GM12874 (cell line): ENCODE measurements at regions not wholly inside any gene's neighbourhood (a gene's known extent, or its start where the extent isn't known, plus 50 kb on each side); places are given as distances from the start of the nearest gene placed in this dataset.

Experiments used
- TF ChIP-seq, protein P1 (sequence below): IDR thresholded peaks from 2 replicates; pipeline ENCODE4 v1.5.1; 2011; ENCODE audit warnings: low read depth, mild to moderate bottlenecking, control low read depth, low read length, moderate library complexity; ENCODE audit not compliant: insufficient read depth

DNA sequence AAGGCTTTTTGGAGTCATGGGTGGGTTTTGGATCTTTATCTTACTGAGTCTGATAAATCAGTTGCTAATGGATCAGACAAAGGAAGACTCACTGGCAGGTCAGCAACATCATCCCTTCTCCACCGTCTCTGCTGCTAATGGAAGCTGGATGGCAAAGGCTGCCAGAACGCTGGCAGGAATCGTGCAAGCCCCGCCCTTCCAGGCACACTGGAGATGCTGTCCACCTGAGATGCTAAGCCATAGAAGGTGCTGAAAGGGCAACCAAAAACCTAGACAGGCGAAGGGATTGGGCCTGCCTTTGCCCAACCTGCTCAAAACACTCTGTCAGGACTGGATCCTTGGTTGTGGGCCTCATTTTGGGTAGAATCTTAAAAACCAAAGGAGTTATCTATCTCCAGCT, 139.5 kb upstream of the FSTL4 start:
- TF ChIP-seq, protein P1, sequence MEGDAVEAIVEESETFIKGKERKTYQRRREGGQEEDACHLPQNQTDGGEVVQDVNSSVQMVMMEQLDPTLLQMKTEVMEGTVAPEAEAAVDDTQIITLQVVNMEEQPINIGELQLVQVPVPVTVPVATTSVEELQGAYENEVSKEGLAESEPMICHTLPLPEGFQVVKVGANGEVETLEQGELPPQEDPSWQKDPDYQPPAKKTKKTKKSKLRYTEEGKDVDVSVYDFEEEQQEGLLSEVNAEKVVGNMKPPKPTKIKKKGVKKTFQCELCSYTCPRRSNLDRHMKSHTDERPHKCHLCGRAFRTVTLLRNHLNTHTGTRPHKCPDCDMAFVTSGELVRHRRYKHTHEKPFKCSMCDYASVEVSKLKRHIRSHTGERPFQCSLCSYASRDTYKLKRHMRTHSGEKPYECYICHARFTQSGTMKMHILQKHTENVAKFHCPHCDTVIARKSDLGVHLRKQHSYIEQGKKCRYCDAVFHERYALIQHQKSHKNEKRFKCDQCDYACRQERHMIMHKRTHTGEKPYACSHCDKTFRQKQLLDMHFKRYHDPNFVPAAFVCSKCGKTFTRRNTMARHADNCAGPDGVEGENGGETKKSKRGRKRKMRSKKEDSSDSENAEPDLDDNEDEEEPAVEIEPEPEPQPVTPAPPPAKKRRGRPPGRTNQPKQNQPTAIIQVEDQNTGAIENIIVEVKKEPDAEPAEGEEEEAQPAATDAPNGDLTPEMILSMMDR = no peak

DNA sequence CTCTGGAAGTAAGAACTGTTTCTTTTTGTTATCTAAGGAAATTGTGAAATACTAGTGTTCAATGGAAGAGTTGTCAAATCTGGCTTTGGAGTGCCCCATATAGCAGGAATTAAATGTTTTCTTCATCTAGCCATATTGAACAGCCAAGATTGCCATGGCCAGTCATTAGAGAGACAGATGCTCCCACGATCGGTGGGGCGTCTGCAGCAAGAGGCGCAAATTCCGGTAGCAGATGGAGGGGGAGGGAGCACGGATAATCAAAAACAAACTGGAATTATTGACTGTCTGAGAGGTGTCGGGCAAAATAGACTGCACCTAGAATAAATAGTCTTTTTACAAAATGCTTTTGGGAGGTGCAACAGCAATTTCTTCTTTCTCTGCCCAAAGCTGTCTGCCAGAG, 139.1 kb upstream of the FSTL4 start:
- TF ChIP-seq, protein P1 = no peak

DNA sequence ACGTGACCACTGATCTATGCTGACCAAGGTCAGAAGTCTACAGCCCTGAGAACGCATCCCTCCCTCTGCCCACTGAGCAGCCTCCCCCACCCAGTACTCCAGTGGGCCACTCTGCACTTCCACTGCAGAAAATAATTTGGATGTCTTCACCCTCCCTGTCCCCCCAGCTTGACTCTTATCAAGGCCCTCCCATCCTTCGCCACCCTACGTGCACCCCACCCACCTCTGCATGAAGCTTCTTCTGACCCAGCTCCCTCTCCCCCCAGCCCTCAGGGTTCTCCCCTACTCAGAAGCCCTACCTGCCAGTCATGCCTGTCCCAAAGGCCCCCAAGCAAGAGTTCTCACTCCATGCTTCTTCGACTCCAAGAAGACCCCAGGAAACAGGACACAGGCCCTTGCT, 138.5 kb upstream of the FSTL4 start:
- TF ChIP-seq, protein P1 = no peak

DNA sequence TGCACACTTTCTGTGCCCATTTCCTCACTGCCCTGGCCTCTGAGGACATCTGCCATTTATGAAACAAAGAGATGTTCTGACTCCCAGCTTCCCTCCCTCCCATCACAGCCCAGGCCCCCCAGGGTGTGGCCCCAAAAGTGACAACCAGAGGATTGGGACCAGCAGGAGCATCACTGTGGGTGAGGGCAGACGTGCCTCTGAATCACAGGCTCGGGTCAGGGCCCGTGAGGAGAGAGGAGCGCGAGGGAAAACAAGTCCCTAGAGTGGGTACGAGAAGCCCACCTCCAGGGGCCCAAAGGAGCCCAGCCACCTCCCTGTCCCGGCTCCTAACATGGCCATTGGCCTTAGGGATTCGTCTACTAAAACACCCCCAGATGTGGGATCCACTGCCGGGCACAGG, 138.0 kb upstream of the FSTL4 start:
- TF ChIP-seq, protein P1 = no peak

DNA sequence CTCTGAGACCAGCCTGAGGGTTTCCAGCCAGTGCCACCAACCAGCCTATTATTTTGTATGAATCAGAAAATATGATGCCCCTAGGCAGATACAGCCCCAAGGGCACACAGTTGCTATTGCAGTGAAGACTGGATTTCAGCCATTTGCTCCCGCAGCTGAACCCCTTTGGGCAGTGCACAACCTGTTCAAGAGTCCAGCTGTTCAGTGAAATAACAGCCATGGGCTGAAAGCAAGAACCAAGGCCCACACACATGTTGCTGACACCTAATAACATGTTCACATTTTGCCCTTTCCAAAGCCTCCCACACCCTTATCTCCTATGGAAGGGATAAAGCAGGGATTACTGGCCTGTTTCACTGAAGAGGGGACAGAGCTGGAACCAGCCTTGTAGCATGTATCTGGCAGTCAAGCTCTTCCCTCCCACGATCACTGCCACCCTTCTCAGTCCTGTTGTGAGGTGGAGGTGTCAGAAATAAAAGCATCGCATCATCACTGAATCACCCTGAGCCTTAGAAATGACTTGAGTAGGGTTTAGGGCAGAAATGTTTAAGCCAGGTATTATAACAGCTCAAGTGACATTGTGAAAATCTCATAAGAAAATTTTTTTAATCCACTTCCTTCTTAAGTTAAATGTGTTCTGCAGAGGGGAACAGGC, 137.1 kb upstream of the FSTL4 start:
- TF ChIP-seq, protein P1 = no peak

DNA sequence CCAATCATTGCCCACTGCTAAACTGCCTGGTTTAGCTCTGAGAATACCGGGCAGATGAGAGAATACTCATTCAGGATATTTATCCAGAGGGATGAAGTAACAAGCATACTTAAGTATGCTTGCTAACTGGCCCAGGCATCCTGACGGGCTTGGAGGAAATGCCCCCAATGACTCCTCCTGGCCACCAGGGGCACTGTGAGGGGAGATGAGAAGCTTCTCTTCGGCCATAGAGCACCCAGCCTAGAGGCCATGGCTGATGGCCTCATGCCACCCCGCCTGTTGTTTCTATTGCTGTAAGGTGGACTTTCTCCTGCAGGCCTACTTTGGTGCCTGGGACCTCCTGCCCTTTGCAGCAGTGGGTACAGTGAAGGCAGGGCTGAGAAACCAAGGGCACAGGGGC, 134.5 kb upstream of the FSTL4 start:
- TF ChIP-seq, protein P1 = peak; percentile 37; the same call in 1 of the 2 replicates

DNA sequence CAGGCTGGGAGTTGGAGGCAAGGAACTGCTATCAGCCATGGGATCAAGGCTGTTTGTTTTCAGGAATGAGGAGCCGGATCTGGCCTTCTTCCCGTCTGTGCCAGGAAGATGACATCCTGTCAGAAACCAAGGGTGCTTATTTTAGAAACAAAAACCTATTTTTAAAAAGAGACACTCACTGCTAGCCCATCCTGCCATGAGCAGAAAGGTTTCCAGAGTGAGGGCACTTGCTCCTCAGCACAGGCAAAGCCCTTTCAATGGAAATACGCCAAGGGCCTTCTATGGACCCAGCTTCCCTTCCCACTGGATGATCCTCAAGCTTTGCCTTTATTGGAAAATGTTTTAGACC, 132.6 kb upstream of the FSTL4 start:
- TF ChIP-seq, protein P1 = no peak
